IPS-NIHi7 (cell line): ENCODE measurements at regions not wholly inside any gene's neighbourhood (a gene's known extent, or its start where the extent isn't known, plus 50 kb on each side); places are given as distances from the start of the nearest gene placed in this dataset.

Experiments
- DNase-seq: peaks from one replicate; pipeline ENCODE4 v3.0.0; 2012; ENCODE audit warnings: mixed read lengths; ENCODE audit errors: extremely low spot score

GRCh38 chr12:13841358-13841757 lies 140.0 kb downstream of the GRIN2B start:
- no peak for DNase-seq

- DNase-seq = no peak
Observed at GRCh38 chr12:13839365-13840336, 141.8 kb downstream of the GRIN2B start.

- no peak for DNase-seq
Observed at GRCh38 chr12:13836099-13836498, 145.3 kb downstream of the GRIN2B start.

- no peak for DNase-seq
Observed at GRCh38 chr12:13835652-13836051, 145.8 kb downstream of the GRIN2B start.

GRCh38 chr12:13834241-13834640 lies 147.2 kb downstream of the GRIN2B start:
- no peak for DNase-seq

GRCh38 chr12:13817131-13817530 lies 164.3 kb downstream of the GRIN2B start:
- no peak for DNase-seq

GRCh38 chr12:13816394-13816793 lies 165.0 kb downstream of the GRIN2B start:
- no peak for DNase-seq

GRCh38 chr12:13812168-13812567 lies 169.2 kb downstream of the GRIN2B start:
- no peak for DNase-seq

- no peak for DNase-seq
Observed at GRCh38 chr12:13811061-13811460, 170.3 kb downstream of the GRIN2B start.

- DNase-seq = no peak
Observed at GRCh38 chr12:13805041-13805440, 176.4 kb downstream of the GRIN2B start.

GRCh38 chr12:13801543-13801942 lies 179.9 kb downstream of the GRIN2B start:
- DNase-seq = no peak

GRCh38 chr12:13799574-13799973 lies 181.8 kb downstream of the GRIN2B start:
- no peak for DNase-seq

- DNase-seq = no peak
Observed at GRCh38 chr12:13798162-13798561, 183.2 kb downstream of the GRIN2B start.

- no peak for DNase-seq
Observed at GRCh38 chr12:13794706-13795105, 186.7 kb downstream of the GRIN2B start.

GRCh38 chr12:13790317-13790716 lies 191.1 kb downstream of the GRIN2B start:
- no peak for DNase-seq

GRCh38 chr12:13788626-13789025 lies 192.8 kb downstream of the GRIN2B start:
- DNase-seq = no peak

- no peak for DNase-seq
Observed at GRCh38 chr12:13786646-13787045, 194.8 kb downstream of the GRIN2B start.

GRCh38 chr12:13784504-13784903 lies 196.9 kb downstream of the GRIN2B start:
- no peak for DNase-seq

GRCh38 chr12:13780453-13780852 lies 200.9 kb downstream of the GRIN2B start:
- DNase-seq = no peak

- DNase-seq = peak; percentile 16
Observed at GRCh38 chr12:13777374-13777773, 204.0 kb downstream of the GRIN2B start.

- no peak for DNase-seq
Observed at GRCh38 chr12:13772264-13772663, 209.1 kb downstream of the GRIN2B start.

- no peak for DNase-seq
Observed at GRCh38 chr12:13770576-13770975, 210.8 kb downstream of the GRIN2B start.

- DNase-seq = no peak
Observed at GRCh38 chr12:13769966-13770365, 211.4 kb downstream of the GRIN2B start.

GRCh38 chr12:13769273-13769672 lies 212.1 kb downstream of the GRIN2B start:
- DNase-seq = no peak
